ENCODE measurements at regions not wholly inside any gene's neighbourhood (a gene's known extent, or its start where the extent isn't known, plus 50 kb on each side); places are given as distances from the start of the nearest gene placed in this dataset.

- TF ChIP-seq, protein P1, sequence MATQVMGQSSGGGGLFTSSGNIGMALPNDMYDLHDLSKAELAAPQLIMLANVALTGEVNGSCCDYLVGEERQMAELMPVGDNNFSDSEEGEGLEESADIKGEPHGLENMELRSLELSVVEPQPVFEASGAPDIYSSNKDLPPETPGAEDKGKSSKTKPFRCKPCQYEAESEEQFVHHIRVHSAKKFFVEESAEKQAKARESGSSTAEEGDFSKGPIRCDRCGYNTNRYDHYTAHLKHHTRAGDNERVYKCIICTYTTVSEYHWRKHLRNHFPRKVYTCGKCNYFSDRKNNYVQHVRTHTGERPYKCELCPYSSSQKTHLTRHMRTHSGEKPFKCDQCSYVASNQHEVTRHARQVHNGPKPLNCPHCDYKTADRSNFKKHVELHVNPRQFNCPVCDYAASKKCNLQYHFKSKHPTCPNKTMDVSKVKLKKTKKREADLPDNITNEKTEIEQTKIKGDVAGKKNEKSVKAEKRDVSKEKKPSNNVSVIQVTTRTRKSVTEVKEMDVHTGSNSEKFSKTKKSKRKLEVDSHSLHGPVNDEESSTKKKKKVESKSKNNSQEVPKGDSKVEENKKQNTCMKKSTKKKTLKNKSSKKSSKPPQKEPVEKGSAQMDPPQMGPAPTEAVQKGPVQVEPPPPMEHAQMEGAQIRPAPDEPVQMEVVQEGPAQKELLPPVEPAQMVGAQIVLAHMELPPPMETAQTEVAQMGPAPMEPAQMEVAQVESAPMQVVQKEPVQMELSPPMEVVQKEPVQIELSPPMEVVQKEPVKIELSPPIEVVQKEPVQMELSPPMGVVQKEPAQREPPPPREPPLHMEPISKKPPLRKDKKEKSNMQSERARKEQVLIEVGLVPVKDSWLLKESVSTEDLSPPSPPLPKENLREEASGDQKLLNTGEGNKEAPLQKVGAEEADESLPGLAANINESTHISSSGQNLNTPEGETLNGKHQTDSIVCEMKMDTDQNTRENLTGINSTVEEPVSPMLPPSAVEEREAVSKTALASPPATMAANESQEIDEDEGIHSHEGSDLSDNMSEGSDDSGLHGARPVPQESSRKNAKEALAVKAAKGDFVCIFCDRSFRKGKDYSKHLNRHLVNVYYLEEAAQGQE (IDR thresholded peaks at IDR 0.05; ENCODE audit: insufficient read depth in 1 of 2, low read depth in 2 of 2, low read length in 2 of 2): no peak
- TF ChIP-seq TAF1 (IDR thresholded peaks at IDR 0.05; ENCODE audit: borderline replicate concordance, insufficient read depth, low read length) (no peak), FOXP2 (optimal IDR thresholded peaks at IDR 0.05; ENCODE audit: borderline replicate concordance, extremely low read depth, extremely low read length, insufficient read depth) (no peak), SIN3A (IDR thresholded peaks at IDR 0.05; ENCODE audit: borderline replicate concordance, insufficient read depth, low read length) (no peak), POLR2AphosphoS5 (IDR thresholded peaks at IDR 0.05; ENCODE audit: low read depth, low read length) (no peak)
Observed at GRCh38 chr16:87186446-87186845, 130.7 kb downstream of the C16orf95 start.

GRCh38 chr16:87186876-87187533 is 130.2 kb downstream of the C16orf95 start:
- TF ChIP-seq TAF1 (IDR thresholded peaks at IDR 0.05; ENCODE audit: borderline replicate concordance, insufficient read depth, low read length) (no peak), POLR2AphosphoS5 (IDR thresholded peaks at IDR 0.05; ENCODE audit: low read depth, low read length) (no peak), SIN3A (IDR thresholded peaks at IDR 0.05; ENCODE audit: borderline replicate concordance, insufficient read depth, low read length) (no peak), FOXP2 (optimal IDR thresholded peaks at IDR 0.05; ENCODE audit: borderline replicate concordance, extremely low read depth, extremely low read length, insufficient read depth) (no peak)
- TF ChIP-seq, protein P1 (IDR thresholded peaks at IDR 0.05; ENCODE audit: insufficient read depth in 1 of 2, low read depth in 2 of 2, low read length in 2 of 2): no peak

DNA sequence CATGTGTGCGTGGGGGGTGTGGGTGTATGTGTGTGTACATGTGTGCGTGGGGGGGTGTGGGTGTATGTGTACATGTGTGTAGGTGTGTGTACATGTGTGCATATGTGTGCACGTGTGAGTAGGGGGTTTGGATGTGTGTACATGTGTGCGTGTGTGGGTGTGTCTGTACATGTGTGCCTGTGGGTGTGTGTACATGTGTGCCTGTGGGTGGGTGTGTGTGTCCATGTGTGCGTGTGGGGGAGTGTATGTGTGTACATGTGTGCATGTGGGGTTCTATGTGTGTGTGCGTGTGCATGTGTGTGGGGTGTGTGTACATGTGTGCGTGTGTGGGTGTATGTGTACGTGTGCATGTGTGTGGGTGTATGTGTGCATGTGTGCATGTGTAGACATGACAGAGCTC is 129.1 kb downstream of the C16orf95 start:
- TF ChIP-seq, protein P1 (IDR thresholded peaks at IDR 0.05; ENCODE audit: insufficient read depth in 1 of 2, low read depth in 2 of 2, low read length in 2 of 2): no peak
- no peak for TF ChIP-seq FOXP2 (optimal IDR thresholded peaks at IDR 0.05; ENCODE audit: borderline replicate concordance, extremely low read depth, extremely low read length, insufficient read depth)
- TF ChIP-seq POLR2AphosphoS5 (IDR thresholded peaks at IDR 0.05; ENCODE audit: low read depth, low read length): no peak
- no peak for TF ChIP-seq TAF1 (IDR thresholded peaks at IDR 0.05; ENCODE audit: borderline replicate concordance, insufficient read depth, low read length)
- no peak for TF ChIP-seq SIN3A (IDR thresholded peaks at IDR 0.05; ENCODE audit: borderline replicate concordance, insufficient read depth, low read length)

- TF ChIP-seq POLR2AphosphoS5 (IDR thresholded peaks at IDR 0.05; ENCODE audit: low read depth, low read length) (no peak), FOXP2 (optimal IDR thresholded peaks at IDR 0.05; ENCODE audit: borderline replicate concordance, extremely low read depth, extremely low read length, insufficient read depth) (no peak), TAF1 (IDR thresholded peaks at IDR 0.05; ENCODE audit: borderline replicate concordance, insufficient read depth, low read length) (no peak), SIN3A (IDR thresholded peaks at IDR 0.05; ENCODE audit: borderline replicate concordance, insufficient read depth, low read length) (no peak)
- TF ChIP-seq, protein P1 (IDR thresholded peaks at IDR 0.05; ENCODE audit: insufficient read depth in 1 of 2, low read depth in 2 of 2, low read length in 2 of 2): no peak
Observed at GRCh38 chr16:87189426-87189825, 127.8 kb downstream of the C16orf95 start.
